ENCODE measurements at regions not wholly inside any gene's neighbourhood (a gene's known extent, or its start where the extent isn't known, plus 50 kb on each side); places are given as distances from the start of the nearest gene placed in this dataset.

GRCh38 chr1:233540816-233541215, 73.1 kb upstream of the KCNK1 start:
- DNase-seq (ENCODE audit: low spot score), result no peak
- Histone ChIP-seq H4K8ac (ENCODE audit: low read depth, low read length) (no peak overlapping the region), H3K23ac (ENCODE audit: low read depth, low read length, poor library complexity) (no peak overlapping the region), H3K4me2 (ENCODE audit: insufficient read depth, low read length, poor library complexity, severe bottlenecking) (no peak overlapping the region), H3K36me3 (replicated peaks in 1 of 2; ENCODE audit: control insufficient read depth in 2 of 2, insufficient read depth in 2 of 2, low read length in 2 of 2) (no peaks in the 10 kb centered on the region), H3K27ac (replicated peaks; ENCODE audit: low read length) (no peak overlapping the region), H2AK5ac (ENCODE audit: low read depth, low read length) (no peak overlapping the region), H2BK12ac (ENCODE audit: low read length) (no peak overlapping the region), H3K9me3 (replicated peaks in 1 of 2; ENCODE audit: control insufficient read depth in 2 of 2, insufficient read depth in 1 of 2, low read depth in 1 of 2, low read length in 2 of 2) (no peaks in the 10 kb centered on the region), H3K4ac (ENCODE audit: low read length) (no peak overlapping the region), H4K91ac (ENCODE audit: low read depth, low read length, poor library complexity) (no peak overlapping the region), H2BK5ac (ENCODE audit: low read length) (no peak overlapping the region), H3K9ac (ENCODE audit: low read depth, low read length, poor library complexity) (no peak overlapping the region), H3K79me1 (ENCODE audit: low read depth, low read length) (no peaks in the 10 kb centered on the region), H2BK120ac (ENCODE audit: low read depth, low read length) (no peak overlapping the region), H2AFZ (ENCODE audit: low read length) (no peak overlapping the region), H3K27me3 (ENCODE audit: control insufficient read depth in 3 of 3, insufficient read depth in 3 of 3, low read depth in 1 of 3, low read length in 3 of 3) (no peaks in the 10 kb centered on the region), H3K4me1 (ENCODE audit: control insufficient read depth in 2 of 2, insufficient read depth in 1 of 2, low read depth in 1 of 2, low read length in 2 of 2) (no peaks in the 10 kb centered on the region), H3K18ac (ENCODE audit: low read length) (no peak overlapping the region), H2BK15ac (ENCODE audit: low read length) (no peak overlapping the region), H3K4me3 (ENCODE audit: low read length in 2 of 2) (no peak overlapping the region), H3K14ac (ENCODE audit: low read length) (no peak overlapping the region)
- WGBS, 2 donors (ENCODE audit: extremely low coverage in 2 of 2, insufficient read length in 2 of 2, insufficient replicate concordance in 1 of 2), result no CpG with 5 or more reads among the region's 3 CpGs

DNA sequence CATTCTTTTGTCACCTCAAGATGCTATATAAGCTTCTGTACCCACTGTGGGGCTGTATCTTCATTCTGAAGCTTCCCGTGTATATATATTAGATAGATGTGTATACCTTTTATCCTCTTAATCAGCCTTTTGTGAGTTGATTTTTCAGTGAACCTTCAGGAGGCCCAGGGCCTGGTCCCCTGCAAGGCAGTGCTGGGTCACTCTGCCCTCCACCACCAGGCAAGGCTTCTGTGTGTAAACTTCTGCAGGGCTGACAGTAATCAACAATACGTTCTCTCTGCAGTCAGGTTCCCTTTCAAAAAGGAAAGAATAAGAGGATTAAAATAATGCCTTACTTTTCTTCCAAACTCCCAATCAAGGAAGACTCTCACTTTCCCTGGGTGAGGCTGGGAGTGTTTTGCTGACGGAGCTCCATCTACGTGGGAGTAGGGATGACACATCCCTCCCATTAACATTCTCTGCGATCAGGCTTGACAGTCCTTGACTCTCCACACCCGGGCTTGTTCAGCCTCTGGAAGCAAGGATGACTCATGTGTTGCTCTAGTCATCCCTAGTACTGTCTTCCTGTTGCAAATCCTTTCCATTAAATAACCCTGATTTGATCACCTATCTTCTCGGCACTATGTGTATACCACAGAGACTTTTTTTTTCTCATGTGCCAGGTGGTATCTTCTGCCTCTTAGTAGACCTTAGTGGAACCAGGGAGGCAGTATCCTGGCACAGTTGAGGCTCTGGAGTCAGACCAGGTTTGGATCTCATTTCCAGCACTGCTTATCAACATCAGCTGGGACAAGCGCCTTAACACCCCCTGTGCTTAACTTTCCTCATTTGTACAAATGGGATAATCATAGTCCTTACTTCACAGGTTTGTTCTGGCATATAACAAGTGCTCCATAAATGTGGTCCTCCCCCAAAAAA, 70.3 kb upstream of the KCNK1 start:
- Histone ChIP-seq H3K27ac (replicated peaks; ENCODE audit: low read length) (no peak overlapping the region), H3K18ac (ENCODE audit: low read length) (no peak overlapping the region), H2AK5ac (ENCODE audit: low read depth, low read length) (no peak overlapping the region), H3K4me2 (ENCODE audit: insufficient read depth, low read length, poor library complexity, severe bottlenecking) (no peak overlapping the region), H3K9me3 (replicated peaks in 1 of 2; ENCODE audit: control insufficient read depth in 2 of 2, insufficient read depth in 1 of 2, low read depth in 1 of 2, low read length in 2 of 2) (no peaks in the 10 kb centered on the region), H4K91ac (ENCODE audit: low read depth, low read length, poor library complexity) (no peak overlapping the region), H3K23ac (ENCODE audit: low read depth, low read length, poor library complexity) (no peak overlapping the region), H3K9ac (ENCODE audit: low read depth, low read length, poor library complexity) (no peak overlapping the region), H2AFZ (ENCODE audit: low read length) (no peak overlapping the region), H2BK12ac (ENCODE audit: low read length) (no peak overlapping the region), H3K14ac (ENCODE audit: low read length) (no peak overlapping the region), H3K4ac (ENCODE audit: low read length) (no peak overlapping the region), H3K4me1 (ENCODE audit: control insufficient read depth in 2 of 2, insufficient read depth in 1 of 2, low read depth in 1 of 2, low read length in 2 of 2) (no peaks in the 10 kb centered on the region), H2BK120ac (ENCODE audit: low read depth, low read length) (no peak overlapping the region), H3K27me3 (ENCODE audit: control insufficient read depth in 3 of 3, insufficient read depth in 3 of 3, low read depth in 1 of 3, low read length in 3 of 3) (no peaks in the 10 kb centered on the region), H3K79me1 (ENCODE audit: low read depth, low read length) (no peaks in the 10 kb centered on the region), H3K36me3 (replicated peaks in 1 of 2; ENCODE audit: control insufficient read depth in 2 of 2, insufficient read depth in 2 of 2, low read length in 2 of 2) (no peaks in the 10 kb centered on the region), H3K4me3 (ENCODE audit: low read length in 2 of 2) (no peak overlapping the region), H2BK5ac (ENCODE audit: low read length) (no peak overlapping the region), H2BK15ac (ENCODE audit: low read length) (no peak overlapping the region), H4K8ac (ENCODE audit: low read depth, low read length) (no peak overlapping the region)
- DNase-seq (ENCODE audit: low spot score), result no peak
- no CpG with 5 or more reads among the region's 8 CpGs for WGBS, 2 donors (ENCODE audit: extremely low coverage in 2 of 2, insufficient read length in 2 of 2, insufficient replicate concordance in 1 of 2)

DNA sequence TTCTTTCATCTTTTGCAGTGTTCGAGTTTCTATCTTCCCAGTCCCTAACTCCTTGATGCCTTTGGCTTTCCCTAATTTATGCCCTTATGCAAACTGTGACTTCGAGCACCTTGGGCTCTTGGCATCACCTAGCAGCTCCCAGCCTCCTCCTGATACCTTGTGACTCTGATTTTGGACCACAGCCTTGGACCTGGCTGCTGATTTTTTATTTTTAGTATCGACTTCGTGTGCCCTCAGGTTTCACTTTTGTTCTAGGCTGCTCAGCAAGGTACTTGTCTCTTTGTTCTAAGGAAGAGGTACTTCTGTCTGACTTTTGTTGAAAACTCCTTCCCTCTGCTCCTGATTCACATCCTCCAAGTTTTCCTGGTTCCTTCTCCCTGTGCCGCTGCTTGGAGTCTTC, 69.6 kb upstream of the KCNK1 start:
- Histone ChIP-seq H4K8ac (ENCODE audit: low read depth, low read length) (no peak overlapping the region), H2BK120ac (ENCODE audit: low read depth, low read length) (no peak overlapping the region), H3K27me3 (ENCODE audit: control insufficient read depth in 3 of 3, insufficient read depth in 3 of 3, low read depth in 1 of 3, low read length in 3 of 3) (no peaks in the 10 kb centered on the region), H3K4ac (ENCODE audit: low read length) (no peak overlapping the region), H3K9me3 (replicated peaks in 1 of 2; ENCODE audit: control insufficient read depth in 2 of 2, insufficient read depth in 1 of 2, low read depth in 1 of 2, low read length in 2 of 2) (no peaks in the 10 kb centered on the region), H2BK15ac (ENCODE audit: low read length) (no peak overlapping the region), H3K18ac (ENCODE audit: low read length) (no peak overlapping the region), H3K4me2 (ENCODE audit: insufficient read depth, low read length, poor library complexity, severe bottlenecking) (no peak overlapping the region), H3K36me3 (replicated peaks in 1 of 2; ENCODE audit: control insufficient read depth in 2 of 2, insufficient read depth in 2 of 2, low read length in 2 of 2) (no peaks in the 10 kb centered on the region), H3K14ac (ENCODE audit: low read length) (no peak overlapping the region), H3K4me1 (ENCODE audit: control insufficient read depth in 2 of 2, insufficient read depth in 1 of 2, low read depth in 1 of 2, low read length in 2 of 2) (no peaks in the 10 kb centered on the region), H3K9ac (ENCODE audit: low read depth, low read length, poor library complexity) (no peak overlapping the region), H3K79me1 (ENCODE audit: low read depth, low read length) (no peaks in the 10 kb centered on the region), H2BK12ac (ENCODE audit: low read length) (no peak overlapping the region), H2AFZ (ENCODE audit: low read length) (no peak overlapping the region), H2AK5ac (ENCODE audit: low read depth, low read length) (no peak overlapping the region), H4K91ac (ENCODE audit: low read depth, low read length, poor library complexity) (no peak overlapping the region), H3K4me3 (ENCODE audit: low read length in 2 of 2) (no peak overlapping the region), H3K27ac (replicated peaks; ENCODE audit: low read length) (no peak overlapping the region), H3K23ac (ENCODE audit: low read depth, low read length, poor library complexity) (no peak overlapping the region), H2BK5ac (ENCODE audit: low read length) (no peak overlapping the region)
- DNase-seq (ENCODE audit: low spot score), result no peak
- whole genome bisulfite sequencing, 2 donors (ENCODE audit: extremely low coverage in 2 of 2, insufficient read length in 2 of 2, insufficient replicate concordance in 1 of 2), result no CpG with 5 or more reads among the region's 5 CpGs

GRCh38 chr1:233547726-233548125, 66.2 kb upstream of the KCNK1 start:
- H2BK12ac ChIP-seq (ENCODE audit: low read length), result no peak overlapping the region
- no peak overlapping the region for H2AFZ ChIP-seq (ENCODE audit: low read length)
- H3K9ac ChIP-seq (ENCODE audit: low read depth, low read length, poor library complexity), result no peak overlapping the region
- H4K91ac ChIP-seq (ENCODE audit: low read depth, low read length, poor library complexity), result no peak overlapping the region
- H3K23ac ChIP-seq (ENCODE audit: low read depth, low read length, poor library complexity), result no peak overlapping the region
- no peak overlapping the region for H3K14ac ChIP-seq (ENCODE audit: low read length)
- H2AK5ac ChIP-seq (ENCODE audit: low read depth, low read length), result no peak overlapping the region
- H3K18ac ChIP-seq (ENCODE audit: low read length), result no peak overlapping the region
- H2BK5ac ChIP-seq (ENCODE audit: low read length), result no peak overlapping the region
- no peaks in the 10 kb centered on the region for H3K4me1 ChIP-seq (ENCODE audit: control insufficient read depth in 2 of 2, insufficient read depth in 1 of 2, low read depth in 1 of 2, low read length in 2 of 2)
- no peak overlapping the region for H3K4me3 ChIP-seq (ENCODE audit: low read length in 2 of 2)
- no peak overlapping the region for H2BK120ac ChIP-seq (ENCODE audit: low read depth, low read length)
- H4K8ac ChIP-seq (ENCODE audit: low read depth, low read length), result no peak overlapping the region
- H3K9me3 ChIP-seq (replicated peaks in 1 of 2; ENCODE audit: control insufficient read depth in 2 of 2, insufficient read depth in 1 of 2, low read depth in 1 of 2, low read length in 2 of 2), result no peaks in the 10 kb centered on the region
- H2BK15ac ChIP-seq (ENCODE audit: low read length), result no peak overlapping the region
- H3K4me2 ChIP-seq (ENCODE audit: insufficient read depth, low read length, poor library complexity, severe bottlenecking), result no peak overlapping the region
- no peaks in the 10 kb centered on the region for H3K27me3 ChIP-seq (ENCODE audit: control insufficient read depth in 3 of 3, insufficient read depth in 3 of 3, low read depth in 1 of 3, low read length in 3 of 3)
- WGBS, 2 donors (ENCODE audit: extremely low coverage in 2 of 2, insufficient read length in 2 of 2, insufficient replicate concordance in 1 of 2), result no CpG with 5 or more reads among the region's 1 CpG
- DNase-seq (ENCODE audit: low spot score), result no peak
- H3K79me1 ChIP-seq (ENCODE audit: low read depth, low read length), result no peaks in the 10 kb centered on the region
- H3K36me3 ChIP-seq (replicated peaks in 1 of 2; ENCODE audit: control insufficient read depth in 2 of 2, insufficient read depth in 2 of 2, low read length in 2 of 2), result no peaks in the 10 kb centered on the region
- no peak overlapping the region for H3K27ac ChIP-seq (replicated peaks; ENCODE audit: low read length)
- H3K4ac ChIP-seq (ENCODE audit: low read length), result no peak overlapping the region

Measured in neuronal stem cell (in vitro differentiated cells).